ENCODE measurements at regions not wholly inside any gene's neighbourhood (a gene's known extent, or its start where the extent isn't known, plus 50 kb on each side); places are given as distances from the start of the nearest gene placed in this dataset.

GRCh38 chr6:15779726-15780125 is 116.9 kb upstream of the DTNBP1 start:
- H3K4me1 ChIP-seq (ENCODE audit: control insufficient read depth, insufficient read depth, low read length, poor library complexity, severe bottlenecking): no peaks in the 10 kb centered on the region
- H3K4me3 ChIP-seq (ENCODE audit: extremely low read depth, insufficient read depth, low read length, poor library complexity, severe bottlenecking): no peak overlapping the region
- no peak overlapping the region for H3K27ac ChIP-seq (ENCODE audit: low read depth, low read length, severe bottlenecking)
- H3K9me3 ChIP-seq (ENCODE audit: control insufficient read depth, low read length): no peaks in the 10 kb centered on the region
- 77 to 94% methylated on average over 2 to 3 of the region's 3 CpGs for WGBS, 2 experiments (ENCODE audit: insufficient coverage in 2 of 2)
- no peaks in the 10 kb centered on the region for H3K36me3 ChIP-seq (ENCODE audit: control insufficient read depth, insufficient read depth, low read length)

GRCh38 chr6:15776458-15776980 is 113.7 kb upstream of the DTNBP1 start:
- Histone ChIP-seq H3K4me1 (ENCODE audit: control insufficient read depth, insufficient read depth, low read length, poor library complexity, severe bottlenecking) (no peaks in the 10 kb centered on the region), H3K27ac (ENCODE audit: low read depth, low read length, severe bottlenecking) (no peak overlapping the region), H3K36me3 (ENCODE audit: control insufficient read depth, insufficient read depth, low read length) (no peaks in the 10 kb centered on the region), H3K9me3 (ENCODE audit: control insufficient read depth, low read length) (no peaks in the 10 kb centered on the region), H3K4me3 (ENCODE audit: extremely low read depth, insufficient read depth, low read length, poor library complexity, severe bottlenecking) (no peak overlapping the region)
- 100% methylated on average over 1 of the region's 2 CpGs for WGBS, 2 experiments (ENCODE audit: insufficient coverage in 2 of 2)

GRCh38 chr6:15775741-15776140 is 112.9 kb upstream of the DTNBP1 start:
- no peaks in the 10 kb centered on the region for H3K9me3 ChIP-seq (ENCODE audit: control insufficient read depth, low read length)
- H3K4me3 ChIP-seq (ENCODE audit: extremely low read depth, insufficient read depth, low read length, poor library complexity, severe bottlenecking): no peak overlapping the region
- WGBS, 2 experiments (ENCODE audit: insufficient coverage in 2 of 2): 89 to 100% methylated on average over 4 of the region's 5 CpGs
- no peaks in the 10 kb centered on the region for H3K36me3 ChIP-seq (ENCODE audit: control insufficient read depth, insufficient read depth, low read length)
- H3K4me1 ChIP-seq (ENCODE audit: control insufficient read depth, insufficient read depth, low read length, poor library complexity, severe bottlenecking): no peaks in the 10 kb centered on the region
- no peak overlapping the region for H3K27ac ChIP-seq (ENCODE audit: low read depth, low read length, severe bottlenecking)

GRCh38 chr6:15775076-15775634 is 112.3 kb upstream of the DTNBP1 start:
- 100% methylated on average over 2 of the region's 2 CpGs; no CpG with 5 or more reads in 1 of the 2 experiments for WGBS, 2 experiments (ENCODE audit: insufficient coverage in 2 of 2)
- no peak overlapping the region for H3K4me3 ChIP-seq (ENCODE audit: extremely low read depth, insufficient read depth, low read length, poor library complexity, severe bottlenecking)
- H3K36me3 ChIP-seq (ENCODE audit: control insufficient read depth, insufficient read depth, low read length): no peaks in the 10 kb centered on the region
- H3K27ac ChIP-seq (ENCODE audit: low read depth, low read length, severe bottlenecking): no peak overlapping the region
- no peaks in the 10 kb centered on the region for H3K9me3 ChIP-seq (ENCODE audit: control insufficient read depth, low read length)
- H3K4me1 ChIP-seq (ENCODE audit: control insufficient read depth, insufficient read depth, low read length, poor library complexity, severe bottlenecking): peaks cover 5% of the 10 kb centered on the region

GRCh38 chr6:15773806-15774410 is 111.1 kb upstream of the DTNBP1 start:
- Histone ChIP-seq H3K4me1 (ENCODE audit: control insufficient read depth, insufficient read depth, low read length, poor library complexity, severe bottlenecking) (peaks cover 8% of the 10 kb centered on the region), H3K36me3 (ENCODE audit: control insufficient read depth, insufficient read depth, low read length) (no peaks in the 10 kb centered on the region), H3K9me3 (ENCODE audit: control insufficient read depth, low read length) (no peaks in the 10 kb centered on the region), H3K4me3 (ENCODE audit: extremely low read depth, insufficient read depth, low read length, poor library complexity, severe bottlenecking) (no peak overlapping the region), H3K27ac (ENCODE audit: low read depth, low read length, severe bottlenecking) (no peak overlapping the region)
- WGBS, 2 experiments (ENCODE audit: insufficient coverage in 2 of 2): 83 to 92% methylated on average over 3 of the region's 3 CpGs

GRCh38 chr6:15770347-15771143 is 107.7 kb upstream of the DTNBP1 start:
- no peaks in the 10 kb centered on the region for H3K9me3 ChIP-seq (ENCODE audit: control insufficient read depth, low read length)
- no peak overlapping the region for H3K27ac ChIP-seq (ENCODE audit: low read depth, low read length, severe bottlenecking)
- 91 to 96% methylated on average over 3 of the region's 4 CpGs for WGBS, 2 experiments (ENCODE audit: insufficient coverage in 2 of 2)

GRCh38 chr6:15769511-15770018 is 106.7 kb upstream of the DTNBP1 start:
- Histone ChIP-seq H3K27ac (ENCODE audit: low read depth, low read length, severe bottlenecking) (no peak overlapping the region), H3K4me1 (ENCODE audit: control insufficient read depth, insufficient read depth, low read length, poor library complexity, severe bottlenecking) (peaks cover 8% of the 10 kb centered on the region), H3K4me3 (ENCODE audit: extremely low read depth, insufficient read depth, low read length, poor library complexity, severe bottlenecking) (no peak overlapping the region), H3K36me3 (ENCODE audit: control insufficient read depth, insufficient read depth, low read length) (no peaks in the 10 kb centered on the region), H3K9me3 (ENCODE audit: control insufficient read depth, low read length) (no peaks in the 10 kb centered on the region)
- 86 to 94% methylated on average over 2 to 5 of the region's 5 CpGs for WGBS, 2 experiments (ENCODE audit: insufficient coverage in 2 of 2)

More at GRCh38 chr6:15770347-15771143, 107.7 kb upstream of the DTNBP1 start:
- Histone ChIP-seq H3K4me3 (ENCODE audit: extremely low read depth, insufficient read depth, low read length, poor library complexity, severe bottlenecking) (no peak overlapping the region), H3K4me1 (ENCODE audit: control insufficient read depth, insufficient read depth, low read length, poor library complexity, severe bottlenecking) (peaks cover 8% of the 10 kb centered on the region), H3K36me3 (ENCODE audit: control insufficient read depth, insufficient read depth, low read length) (no peaks in the 10 kb centered on the region)

GRCh38 chr6:15768999-15769398 is 106.2 kb upstream of the DTNBP1 start:
- peaks cover 8% of the 10 kb centered on the region for H3K4me1 ChIP-seq (ENCODE audit: control insufficient read depth, insufficient read depth, low read length, poor library complexity, severe bottlenecking)
- no peak overlapping the region for H3K4me3 ChIP-seq (ENCODE audit: extremely low read depth, insufficient read depth, low read length, poor library complexity, severe bottlenecking)
- WGBS, 2 experiments (ENCODE audit: insufficient coverage in 2 of 2): 83 to 100% methylated on average over 2 to 4 of the region's 5 CpGs
- no peaks in the 10 kb centered on the region for H3K36me3 ChIP-seq (ENCODE audit: control insufficient read depth, insufficient read depth, low read length)
- no peaks in the 10 kb centered on the region for H3K9me3 ChIP-seq (ENCODE audit: control insufficient read depth, low read length)
- no peak overlapping the region for H3K27ac ChIP-seq (ENCODE audit: low read depth, low read length, severe bottlenecking)

GRCh38 chr6:15763837-15764236 is 101.0 kb upstream of the DTNBP1 start:
- H3K27ac ChIP-seq (ENCODE audit: low read depth, low read length, severe bottlenecking): no peak overlapping the region

GRCh38 chr6:15763364-15763763 is 100.5 kb upstream of the DTNBP1 start:
- WGBS, 2 experiments (ENCODE audit: insufficient coverage in 2 of 2): 80 to 100% methylated on average over 1 of the region's 3 CpGs
- no peak overlapping the region for H3K4me3 ChIP-seq (ENCODE audit: extremely low read depth, insufficient read depth, low read length, poor library complexity, severe bottlenecking)
- H3K27ac ChIP-seq (ENCODE audit: low read depth, low read length, severe bottlenecking): no peak overlapping the region
- no peaks in the 10 kb centered on the region for H3K36me3 ChIP-seq (ENCODE audit: control insufficient read depth, insufficient read depth, low read length)
- H3K4me1 ChIP-seq (ENCODE audit: control insufficient read depth, insufficient read depth, low read length, poor library complexity, severe bottlenecking): no peaks in the 10 kb centered on the region
- no peaks in the 10 kb centered on the region for H3K9me3 ChIP-seq (ENCODE audit: control insufficient read depth, low read length)

More at GRCh38 chr6:15763837-15764236, 101.0 kb upstream of the DTNBP1 start:
- H3K4me3 ChIP-seq (ENCODE audit: extremely low read depth, insufficient read depth, low read length, poor library complexity, severe bottlenecking): no peak overlapping the region
- no peaks in the 10 kb centered on the region for H3K4me1 ChIP-seq (ENCODE audit: control insufficient read depth, insufficient read depth, low read length, poor library complexity, severe bottlenecking)
- no peaks in the 10 kb centered on the region for H3K36me3 ChIP-seq (ENCODE audit: control insufficient read depth, insufficient read depth, low read length)
- H3K9me3 ChIP-seq (ENCODE audit: control insufficient read depth, low read length): no peaks in the 10 kb centered on the region
- 67 to 68% methylated on average over 7 to 8 of the region's 8 CpGs for WGBS, 2 experiments (ENCODE audit: insufficient coverage in 2 of 2)

Data from mesodermal cell (in vitro differentiated cells).